Right lobe of liver (tissue), 6 donors: ENCODE measurements at regions not wholly inside any gene's neighbourhood (a gene's known extent, or its start where the extent isn't known, plus 50 kb on each side); places are given as distances from the start of the nearest gene placed in this dataset.

Experiments
- ATAC-seq, 4 donors: fragments of 200-7000 bp; cut with Tn5 transposase; one replicate each; pipeline ENCODE4 v1.9.1; 2020; ENCODE audit warnings: mild to moderate bottlenecking in 4 of 4, moderate library complexity in 4 of 4
- DNase-seq, 3 donors: peaks; one replicate each; pipeline ENCODE4 v3.0.0-alpha.2; 2020
- H3K27ac ChIP-seq, 3 donors: fragments of 200-600 bp; one replicate each; pipeline ENCODE4 v1.8.0; 2022
- H3K27me3 ChIP-seq, 2 donors: fragments of 200-600 bp; one replicate each; pipeline ENCODE4 v1.8.0; 2022
- H3K36me3 ChIP-seq, 4 donors: fragments of 200-600 bp; sonication (generic) in 1 of 4; one replicate each; pipeline versions ENCODE4 v1.5.1 to v1.8.0; 2017 to 2022; ENCODE audit warnings: control low read depth in 1 of 4
- H3K4me1 ChIP-seq, 4 donors: fragments of 200-600 bp; sonication (generic) in 1 of 4; one replicate each; pipeline versions ENCODE4 v1.5.1 to v1.8.0; 2017 to 2022; ENCODE audit warnings: control low read depth in 1 of 4
- H3K4me3 ChIP-seq, 3 donors: fragments of 200-600 bp; one replicate each; pipeline ENCODE4 v1.8.0; 2022
- H3K9me3 ChIP-seq, 4 donors: fragments of 200-600 bp; sonication (generic) in 1 of 4; one replicate each; pipeline versions ENCODE4 v1.5.1 to v1.8.0; 2017 to 2022; ENCODE audit warnings: control low read depth in 1 of 4
- POLR2A ChIP-seq: fragments of 450-650 bp; IDR thresholded peaks from one replicate; pipeline ENCODE4 v1.6.1; 2017; ENCODE audit warnings: antibody characterized with exemption, mild to moderate bottlenecking
- WGBS: methylation state at CpG from one replicate; pipeline ENCODE4 v1.1.6; 2018; ENCODE audit warnings: low coverage, low lambda C conversion rate; ENCODE audit not compliant: insufficient coverage; ENCODE audit errors: missing lambda C conversion rate; 5-methylcytosine and 5-hydroxymethylcytosine counted together
- intact Hi-C, 2 donors: fragments of 100-400 bp; cut with DNase I; formaldehyde crosslinking; loops; one replicate each; pipeline versions ENCODE4 v1.11.2 to v1.14.1; 2022
- TF ChIP-seq, protein P1 (sequence below), 4 donors: fragments of 200-600 bp in 3 of 4; fragments of 450-650 bp in 1 of 4; IDR thresholded peaks; one replicate each; pipeline versions ENCODE4 v1.5.1 to v1.8.0; 2016 to 2022; ENCODE audit warnings: antibody characterized with exemption in 4 of 4, mild to moderate bottlenecking in 2 of 4
- donor health status: DM: no; HTN: yes; CAD: no.
- donor health status: DM: no; HTN: no; CAD: no.
- donor health status: DM: no; HTN: no; CAD: no.
- donor health status: DM: no; HTN: yes; CAD: no.
- donor health status: DM: no; HTN: yes; CAD: no.

DNA sequence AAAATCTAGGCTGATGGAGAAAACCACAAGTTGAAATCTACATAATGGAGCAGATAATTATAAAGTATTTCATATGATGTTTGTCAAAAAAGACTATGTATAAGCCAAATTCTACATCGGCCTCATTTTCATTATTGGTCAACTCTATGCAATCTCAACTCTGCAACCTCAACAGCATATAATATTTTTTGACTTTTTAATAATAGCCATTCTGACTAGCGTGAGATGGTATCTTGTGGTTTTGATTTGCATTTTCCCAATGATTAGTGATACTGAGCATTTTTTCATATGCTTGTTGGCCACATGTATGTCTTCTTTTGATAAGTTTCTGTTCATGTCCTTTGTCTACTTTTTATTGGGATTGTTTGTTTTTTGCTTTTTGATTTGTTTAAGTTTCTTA is 496.1 kb upstream of the SLC39A10 start:
- no peak overlapping the region for H3K27ac ChIP-seq
- WGBS: 58% methylated on average over 2 of the region's 2 CpGs
- no peak for ATAC-seq
- no peak for TF ChIP-seq POLR2A
- TF ChIP-seq, protein P1, sequence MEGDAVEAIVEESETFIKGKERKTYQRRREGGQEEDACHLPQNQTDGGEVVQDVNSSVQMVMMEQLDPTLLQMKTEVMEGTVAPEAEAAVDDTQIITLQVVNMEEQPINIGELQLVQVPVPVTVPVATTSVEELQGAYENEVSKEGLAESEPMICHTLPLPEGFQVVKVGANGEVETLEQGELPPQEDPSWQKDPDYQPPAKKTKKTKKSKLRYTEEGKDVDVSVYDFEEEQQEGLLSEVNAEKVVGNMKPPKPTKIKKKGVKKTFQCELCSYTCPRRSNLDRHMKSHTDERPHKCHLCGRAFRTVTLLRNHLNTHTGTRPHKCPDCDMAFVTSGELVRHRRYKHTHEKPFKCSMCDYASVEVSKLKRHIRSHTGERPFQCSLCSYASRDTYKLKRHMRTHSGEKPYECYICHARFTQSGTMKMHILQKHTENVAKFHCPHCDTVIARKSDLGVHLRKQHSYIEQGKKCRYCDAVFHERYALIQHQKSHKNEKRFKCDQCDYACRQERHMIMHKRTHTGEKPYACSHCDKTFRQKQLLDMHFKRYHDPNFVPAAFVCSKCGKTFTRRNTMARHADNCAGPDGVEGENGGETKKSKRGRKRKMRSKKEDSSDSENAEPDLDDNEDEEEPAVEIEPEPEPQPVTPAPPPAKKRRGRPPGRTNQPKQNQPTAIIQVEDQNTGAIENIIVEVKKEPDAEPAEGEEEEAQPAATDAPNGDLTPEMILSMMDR (IDR thresholded peaks at IDR 0.05): no peak
- DNase-seq: no peak
- no peaks in the 10 kb centered on the region for H3K36me3 ChIP-seq
- H3K27me3 ChIP-seq: no peaks in the 10 kb centered on the region
- no peaks in the 10 kb centered on the region for H3K4me1 ChIP-seq
- intact Hi-C loops: no loop called here
- no peaks in the 10 kb centered on the region for H3K9me3 ChIP-seq
- no peak overlapping the region for H3K4me3 ChIP-seq

DNA sequence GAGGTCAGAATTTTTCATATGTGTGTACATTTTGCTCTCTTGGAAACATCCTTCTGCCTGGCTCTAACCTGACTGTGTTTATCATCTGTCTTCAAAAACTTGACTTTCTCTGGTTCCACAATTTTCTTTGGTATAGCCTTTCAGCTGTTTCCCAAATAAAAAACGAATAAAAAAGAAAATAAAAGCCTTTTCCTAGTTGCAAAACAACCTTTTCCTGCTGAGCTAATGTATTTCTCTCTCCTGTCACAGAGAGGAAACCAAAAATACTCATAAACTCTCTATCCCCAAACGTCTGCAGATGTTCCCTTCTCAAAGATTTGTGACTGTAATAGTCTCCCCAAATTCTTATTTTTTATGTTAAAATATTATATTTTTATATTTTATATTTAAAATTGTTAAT is 505.3 kb upstream of the SLC39A10 start:
- intact Hi-C loops: no loop called here
- DNase-seq: no peak
- TF ChIP-seq, protein P1 (IDR thresholded peaks at IDR 0.05): no peak
- no peak for TF ChIP-seq POLR2A
- H3K9me3 ChIP-seq: no peaks in the 10 kb centered on the region
- no peaks in the 10 kb centered on the region for H3K36me3 ChIP-seq
- H3K4me1 ChIP-seq: no peaks in the 10 kb centered on the region
- no peaks in the 10 kb centered on the region for H3K27me3 ChIP-seq
- WGBS: 1% methylated on average over 2 of the region's 2 CpGs
- no peak overlapping the region for H3K4me3 ChIP-seq
- ATAC-seq: no peak
- H3K27ac ChIP-seq: no peak overlapping the region

DNA sequence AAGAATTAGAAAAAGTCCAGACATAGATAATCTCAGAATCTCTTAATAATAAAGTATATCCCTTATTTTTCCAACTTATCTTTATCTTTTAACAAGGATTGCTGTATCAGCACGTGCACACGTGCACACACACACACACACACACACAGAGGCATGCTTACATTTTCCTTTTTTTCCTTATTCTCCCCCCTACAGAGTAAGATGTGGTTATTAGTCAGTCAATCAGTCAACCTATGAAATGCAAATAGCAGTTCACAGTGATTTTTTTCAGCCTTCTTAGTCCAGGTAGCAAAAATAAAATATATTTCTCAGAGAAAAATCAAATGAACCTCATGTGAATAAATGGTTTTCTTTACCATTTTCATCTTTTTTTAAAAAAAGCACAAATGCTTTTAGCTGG is 506.2 kb upstream of the SLC39A10 start:
- H3K27ac ChIP-seq: no peak overlapping the region
- TF ChIP-seq, protein P1 (IDR thresholded peaks at IDR 0.05): no peak
- no peak for TF ChIP-seq POLR2A
- DNase-seq (no peak), ATAC-seq (no peak)
- intact Hi-C loops: no loop called here
- 41% methylated on average over 2 of the region's 2 CpGs for WGBS
- H3K36me3 ChIP-seq: no peaks in the 10 kb centered on the region
- no peak overlapping the region for H3K4me3 ChIP-seq
- no peaks in the 10 kb centered on the region for H3K4me1 ChIP-seq
- H3K27me3 ChIP-seq: no peaks in the 10 kb centered on the region
- no peaks in the 10 kb centered on the region for H3K9me3 ChIP-seq

DNA sequence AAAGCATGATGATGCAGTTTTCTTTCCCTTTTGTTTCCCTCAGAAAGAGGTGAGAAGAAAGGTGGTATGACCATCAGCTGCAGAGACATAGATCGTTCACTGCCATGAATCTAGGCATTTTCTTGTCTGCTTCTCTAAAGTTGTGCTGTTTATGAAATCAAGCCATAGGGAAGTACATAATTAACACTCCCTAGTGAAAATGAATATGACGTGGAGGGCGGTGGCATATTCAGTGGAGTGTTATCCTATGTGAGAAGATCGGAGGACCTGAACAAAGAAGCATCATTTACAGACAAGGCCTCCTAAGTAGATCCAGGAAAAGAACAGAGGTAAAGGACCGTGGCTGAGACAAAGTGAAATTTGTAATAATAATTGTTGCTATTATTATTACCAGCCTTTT is 509.0 kb upstream of the SLC39A10 start:
- Histone ChIP-seq H3K9me3 (no peaks in the 10 kb centered on the region), H3K4me3 (no peak overlapping the region), H3K36me3 (no peaks in the 10 kb centered on the region), H3K27me3 (no peaks in the 10 kb centered on the region), H3K4me1 (no peaks in the 10 kb centered on the region), H3K27ac (no peak overlapping the region)
- DNase-seq (no peak), ATAC-seq (no peak)
- TF ChIP-seq, protein P1 (IDR thresholded peaks at IDR 0.05): no peak
- TF ChIP-seq POLR2A: no peak
- intact Hi-C loops: no loop called here
- WGBS: 55% methylated on average over 5 of the region's 5 CpGs
